GM12878 (cell line): ENCODE measurements at regions not wholly inside any gene's neighbourhood (a gene's known extent, or its start where the extent isn't known, plus 50 kb on each side); places are given as distances from the start of the nearest gene placed in this dataset.

Experiments
- CTCF ChIP-seq, 3 experiments: IDR thresholded peaks in 2 of 3; conservative IDR thresholded peaks in 1 of 3; 2 replicates each; pipeline ENCODE4 v1.5.1; 2011; ENCODE audit warnings: low read depth in 3 of 3, low read length in 3 of 3, mild to moderate bottlenecking in 3 of 3, control low read depth in 2 of 3, moderate library complexity in 2 of 3, inconsistent platforms in 1 of 3, mixed read lengths in 1 of 3; ENCODE audit not compliant: control insufficient read depth in 2 of 3, insufficient read depth in 1 of 3; ENCODE audit errors: extremely low read depth in 1 of 3
- EZH2 ChIP-seq: IDR thresholded peaks from 2 replicates; pipeline ENCODE4 v1.6.1; 2012; ENCODE audit warnings: low read depth, mild to moderate bottlenecking, control low read depth, inconsistent platforms, low read length, borderline replicate concordance; ENCODE audit not compliant: control insufficient read depth
- FOXM1 ChIP-seq: IDR thresholded peaks from 2 replicates; pipeline ENCODE4 v1.6.1; 2012; ENCODE audit warnings: low read depth, mild to moderate bottlenecking, inconsistent platforms, low read length, moderate library complexity
- LARP7 ChIP-seq: fragments of 450-650 bp; IDR thresholded peaks from 2 replicates; pipeline ENCODE4 v1.6.1; 2017; ENCODE audit warnings: mild to moderate bottlenecking
- NR2F1 ChIP-seq: fragments of 450-650 bp; conservative IDR thresholded peaks from 2 replicates; pipeline ENCODE4 v1.6.1; 2017; ENCODE audit warnings: mild to moderate bottlenecking
- PKNOX1 ChIP-seq: fragments of 450-650 bp; IDR thresholded peaks from 2 replicates; pipeline ENCODE4 v1.6.1; 2016; ENCODE audit warnings: mild to moderate bottlenecking
- POLR2A ChIP-seq: IDR thresholded peaks from 2 replicates; pipeline ENCODE4 v1.6.1; 2011; ENCODE audit warnings: low read depth, mild to moderate bottlenecking, low read length
- POLR2AphosphoS5 ChIP-seq: IDR thresholded peaks from 2 replicates; pipeline ENCODE4 v1.6.1; 2011; ENCODE audit warnings: mild to moderate bottlenecking, low read length, inconsistent platforms
- SMARCA5 ChIP-seq: fragments of 450-650 bp; IDR thresholded peaks from 2 replicates; pipeline ENCODE4 v1.6.1; 2017; ENCODE audit warnings: mild to moderate bottlenecking
- ZNF274 ChIP-seq: IDR thresholded peaks from one replicate; pipeline ENCODE4 v1.8.0; 2011; ENCODE audit not compliant: insufficient read length, insufficient read depth

- no peak for TF ChIP-seq EZH2
- no peak for TF ChIP-seq CTCF (IDR thresholded peaks at IDR 0.05 in 2 of 3, conservative IDR thresholded peaks at IDR 0.05 in 1 of 3; ENCODE audit: control insufficient read depth in 2 of 3, extremely low read depth in 1 of 3, insufficient read depth in 1 of 3, low read depth in 3 of 3, low read length in 3 of 3)
- no peak for TF ChIP-seq ZNF274
- no peak for TF ChIP-seq POLR2A
- no peak for TF ChIP-seq POLR2AphosphoS5
- TF ChIP-seq LARP7 = no peak
- TF ChIP-seq SMARCA5 = no peak
- no peak for TF ChIP-seq PKNOX1
- TF ChIP-seq FOXM1 = no peak
- TF ChIP-seq NR2F1 = no peak
Measured at GRCh38 chr3:89847955-89848354, 740.5 kb downstream of the EPHA3 start.
